Activated T-helper 17 cell treated with anti-CD3 and anti-CD28 coated beads, Interleukin-2, amount 50 U/mL, for 72 hours (primary cell): ENCODE measurements at regions not wholly inside any gene's neighbourhood (a gene's known extent, or its start where the extent isn't known, plus 50 kb on each side); places are given as distances from the start of the nearest gene placed in this dataset.
A peak's percentile ranks its signal among the peaks of the same experiment; 100 is the strongest.

Experiments
- ATAC-seq: fragments of 150-1000 bp; cut with Tn5 transposase; replicated peaks from 2 replicates; pipeline ENCODE4 v1.10.0; 2021; ENCODE audit warnings: mild to moderate bottlenecking, moderate library complexity
- H3K27ac Mint-ChIP-seq: one replicate; pipeline ENCODE4 v1.8.0; 2022; ENCODE audit warnings: mixed read lengths
- H3K27me3 Mint-ChIP-seq: one replicate; pipeline ENCODE4 v1.8.0; 2022; ENCODE audit warnings: mixed read lengths
- H3K36me3 Mint-ChIP-seq: one replicate; pipeline ENCODE4 v1.8.0; 2022; ENCODE audit warnings: low read depth, mild to moderate bottlenecking, mixed read lengths
- H3K4me1 Mint-ChIP-seq: one replicate; pipeline ENCODE4 v1.8.0; 2022; ENCODE audit warnings: mixed read lengths
- H3K4me3 Mint-ChIP-seq: one replicate; pipeline ENCODE4 v1.8.0; 2022; ENCODE audit warnings: mild to moderate bottlenecking, mixed read lengths
- H3K9me3 Mint-ChIP-seq: one replicate; pipeline ENCODE4 v1.8.0; 2022; ENCODE audit warnings: mixed read lengths

- Mint-ChIP-seq H3K4me3 (no peak overlapping the region), H3K4me1 (no peaks in the 10 kb centered on the region), H3K36me3 (no peaks in the 10 kb centered on the region), H3K27me3 (peaks cover 10% of the 10 kb centered on the region), H3K27ac (no peak overlapping the region), H3K9me3 (no peaks in the 10 kb centered on the region)
- ATAC-seq: no peak
Observed at GRCh38 chr18:25834061-25834460, 256.4 kb downstream of the SS18 start.

- Mint-ChIP-seq H3K4me3 (no peak overlapping the region), H3K27ac (no peak overlapping the region), H3K27me3 (peaks cover 10% of the 10 kb centered on the region), H3K36me3 (no peaks in the 10 kb centered on the region), H3K9me3 (no peaks in the 10 kb centered on the region), H3K4me1 (no peaks in the 10 kb centered on the region)
- no peak for ATAC-seq
Observed at GRCh38 chr18:25832001-25832604, 258.3 kb downstream of the SS18 start.

GRCh38 chr18:25831301-25831701, 259.1 kb downstream of the SS18 start:
- no peaks in the 10 kb centered on the region for H3K36me3 Mint-ChIP-seq
- H3K9me3 Mint-ChIP-seq: no peaks in the 10 kb centered on the region
- no peaks in the 10 kb centered on the region for H3K4me1 Mint-ChIP-seq
- H3K27me3 Mint-ChIP-seq: peaks cover 5% of the 10 kb centered on the region
- no peak overlapping the region for H3K4me3 Mint-ChIP-seq
- ATAC-seq: no peak
- no peak overlapping the region for H3K27ac Mint-ChIP-seq

- Mint-ChIP-seq H3K4me3 (no peak overlapping the region), H3K9me3 (no peaks in the 10 kb centered on the region), H3K27ac (no peak overlapping the region), H3K4me1 (no peaks in the 10 kb centered on the region), H3K36me3 (no peaks in the 10 kb centered on the region), H3K27me3 (peaks cover 5% of the 10 kb centered on the region)
- no peak for ATAC-seq
Observed at GRCh38 chr18:25830787-25831186, 259.6 kb downstream of the SS18 start.

GRCh38 chr18:25827961-25828561, 262.4 kb downstream of the SS18 start:
- Mint-ChIP-seq H3K9me3 (no peaks in the 10 kb centered on the region), H3K36me3 (no peaks in the 10 kb centered on the region), H3K4me3 (no peak overlapping the region), H3K4me1 (no peaks in the 10 kb centered on the region), H3K27ac (no peak overlapping the region), H3K27me3 (peaks cover 2% of the 10 kb centered on the region)
- ATAC-seq: no peak

GRCh38 chr18:25827228-25827627, 263.2 kb downstream of the SS18 start:
- no peak overlapping the region for H3K4me3 Mint-ChIP-seq
- H3K9me3 Mint-ChIP-seq: no peaks in the 10 kb centered on the region
- no peaks in the 10 kb centered on the region for H3K36me3 Mint-ChIP-seq
- no peaks in the 10 kb centered on the region for H3K4me1 Mint-ChIP-seq
- H3K27ac Mint-ChIP-seq: no peak overlapping the region
- no peaks in the 10 kb centered on the region for H3K27me3 Mint-ChIP-seq
- ATAC-seq: no peak

GRCh38 chr18:25826823-25827222, 263.6 kb downstream of the SS18 start:
- Mint-ChIP-seq H3K4me3 (no peak overlapping the region), H3K9me3 (no peaks in the 10 kb centered on the region), H3K27me3 (peaks cover under 1% of the 10 kb centered on the region), H3K27ac (no peak overlapping the region), H3K36me3 (no peaks in the 10 kb centered on the region), H3K4me1 (no peaks in the 10 kb centered on the region)
- ATAC-seq: no peak

- H3K27ac Mint-ChIP-seq: no peak overlapping the region
- no peaks in the 10 kb centered on the region for H3K9me3 Mint-ChIP-seq
- no peak overlapping the region for H3K4me3 Mint-ChIP-seq
Observed at GRCh38 chr18:25825979-25826776, 264.2 kb downstream of the SS18 start.

GRCh38 chr18:25825056-25825455, 265.4 kb downstream of the SS18 start:
- H3K27me3 Mint-ChIP-seq: peaks cover 7% of the 10 kb centered on the region
- H3K4me3 Mint-ChIP-seq: no peak overlapping the region
- H3K27ac Mint-ChIP-seq: no peak overlapping the region
- no peak for ATAC-seq
- no peaks in the 10 kb centered on the region for H3K4me1 Mint-ChIP-seq
- no peaks in the 10 kb centered on the region for H3K36me3 Mint-ChIP-seq
- no peaks in the 10 kb centered on the region for H3K9me3 Mint-ChIP-seq

More at GRCh38 chr18:25825979-25826776, 264.2 kb downstream of the SS18 start:
- H3K4me1 Mint-ChIP-seq: no peaks in the 10 kb centered on the region
- peaks cover 7% of the 10 kb centered on the region for H3K27me3 Mint-ChIP-seq
- no peak for ATAC-seq
- no peaks in the 10 kb centered on the region for H3K36me3 Mint-ChIP-seq

GRCh38 chr18:25819746-25820363, 270.6 kb downstream of the SS18 start:
- no peak for ATAC-seq
- H3K4me3 Mint-ChIP-seq: no peak overlapping the region
- H3K36me3 Mint-ChIP-seq: no peaks in the 10 kb centered on the region
- no peaks in the 10 kb centered on the region for H3K9me3 Mint-ChIP-seq
- peaks cover 12% of the 10 kb centered on the region for H3K27me3 Mint-ChIP-seq
- H3K4me1 Mint-ChIP-seq: peaks cover 5% of the 10 kb centered on the region
- H3K27ac Mint-ChIP-seq: no peak overlapping the region

GRCh38 chr18:25818505-25818904, 271.9 kb downstream of the SS18 start:
- no peak overlapping the region for H3K27ac Mint-ChIP-seq
- peaks cover 9% of the 10 kb centered on the region for H3K4me1 Mint-ChIP-seq
- no peak for ATAC-seq
- no peaks in the 10 kb centered on the region for H3K36me3 Mint-ChIP-seq
- H3K4me3 Mint-ChIP-seq: no peak overlapping the region
- H3K27me3 Mint-ChIP-seq: peaks cover 12% of the 10 kb centered on the region
- no peaks in the 10 kb centered on the region for H3K9me3 Mint-ChIP-seq

GRCh38 chr18:25817546-25818237, 272.7 kb downstream of the SS18 start:
- no peak for ATAC-seq
- Mint-ChIP-seq H3K9me3 (no peaks in the 10 kb centered on the region), H3K4me3 (no peak overlapping the region), H3K36me3 (no peaks in the 10 kb centered on the region), H3K4me1 (peaks cover 9% of the 10 kb centered on the region), H3K27ac (no peak overlapping the region), H3K27me3 (peaks cover 12% of the 10 kb centered on the region)

- Mint-ChIP-seq H3K36me3 (no peaks in the 10 kb centered on the region), H3K27ac (peak overlapping the region; percentile 18), H3K9me3 (no peaks in the 10 kb centered on the region), H3K4me3 (peak overlapping the region; percentile 3), H3K27me3 (peaks cover 5% of the 10 kb centered on the region), H3K4me1 (peaks cover 9% of the 10 kb centered on the region)
- no peak for ATAC-seq
Observed at GRCh38 chr18:25815659-25816058, 274.8 kb downstream of the SS18 start.

- peak overlapping the region; percentile 18 for H3K27ac Mint-ChIP-seq
- peak; percentile 66 for ATAC-seq
Observed at GRCh38 chr18:25814841-25815458, 275.5 kb downstream of the SS18 start.

More at GRCh38 chr18:25814841-25815458, 275.5 kb downstream of the SS18 start:
- H3K9me3 Mint-ChIP-seq: no peaks in the 10 kb centered on the region
- peak overlapping the region; percentile 3 for H3K4me3 Mint-ChIP-seq
- no peaks in the 10 kb centered on the region for H3K36me3 Mint-ChIP-seq
- peaks cover 9% of the 10 kb centered on the region for H3K4me1 Mint-ChIP-seq
- peaks cover 5% of the 10 kb centered on the region for H3K27me3 Mint-ChIP-seq
